Aorta (tissue), 5 donors: ENCODE measurements at regions not wholly inside any gene's neighbourhood (a gene's known extent, or its start where the extent isn't known, plus 50 kb on each side); places are given as distances from the start of the nearest gene placed in this dataset.
"Not testable (repeated sequence)": the region's sequence is repeated elsewhere in the genome, so short reads cannot be mapped to it uniquely, and the experiment has no call there.

Source experiments
- ATAC-seq: fragments of 200-7000 bp; cut with Tn5 transposase; one replicate; pipeline ENCODE4 v1.9.1; 2022; ENCODE audit warnings: moderate library complexity; ENCODE audit not compliant: low FRiP score
- DNase-seq, 2 donors: peaks; one replicate each; pipeline ENCODE4 v3.0.0-alpha.2; 2020
- H3K27ac ChIP-seq, 2 donors: one replicate each; pipeline ENCODE4 v1.5.1; 2013; ENCODE audit warnings: low read length in 2 of 2, mild to moderate bottlenecking in 2 of 2, moderate library complexity in 2 of 2, control low read depth in 1 of 2, inconsistent platforms in 1 of 2, low read depth in 1 of 2
- H3K27me3 ChIP-seq, 2 donors: one replicate each; pipeline ENCODE4 v1.6.1; 2013; ENCODE audit warnings: control low read depth in 1 of 2, low read length in 1 of 2, mild to moderate bottlenecking in 1 of 2, moderate library complexity in 1 of 2; ENCODE audit not compliant: insufficient read depth in 2 of 2, control insufficient read depth in 1 of 2
- H3K36me3 ChIP-seq, 2 donors: one replicate each; pipeline ENCODE4 v1.6.1; 2013; ENCODE audit warnings: control low read depth in 1 of 2, low read length in 1 of 2, mild to moderate bottlenecking in 1 of 2; ENCODE audit not compliant: insufficient read depth in 2 of 2, control insufficient read depth in 1 of 2
- H3K4me1 ChIP-seq, 2 donors: one replicate each; pipeline ENCODE4 v1.6.1; 2013; ENCODE audit warnings: low read length in 2 of 2, control low read depth in 1 of 2, mild to moderate bottlenecking in 1 of 2, moderate library complexity in 1 of 2; ENCODE audit not compliant: insufficient read depth in 2 of 2, control insufficient read depth in 1 of 2
- H3K4me3 ChIP-seq, 2 donors: one replicate each; pipeline ENCODE4 v1.5.1; 2013; ENCODE audit warnings: low read length in 2 of 2, control low read depth in 1 of 2, mild to moderate bottlenecking in 1 of 2
- H3K9me3 ChIP-seq: one replicate; pipeline ENCODE4 v1.6.1; 2013; ENCODE audit warnings: mild to moderate bottlenecking, low read length; ENCODE audit not compliant: control insufficient read depth
- WGBS, 2 donors: extraction: QIAGEN DNeasy Blood & Tissue Kit; methylation state at CpG; one replicate each; pipeline ENCODE4 v1.1.7; 2013; 5-methylcytosine and 5-hydroxymethylcytosine counted together
- intact Hi-C, 2 donors: fragments of 100-400 bp; cut with DNase I; formaldehyde crosslinking; loops; one replicate each; pipeline versions ENCODE4 v1.14.2 to v1.15.0; 2022
- donor health status: healthy with polysubstance abuse.
- donor health status: Bipolar disorder and iron deficiency.
- donor health status: DM: no; HTN: no; CAD: no.
- donor health status: DM: no; HTN: no; CAD: no.
- donor health status: DM: yes; HTN: yes; CAD: no.

DNA sequence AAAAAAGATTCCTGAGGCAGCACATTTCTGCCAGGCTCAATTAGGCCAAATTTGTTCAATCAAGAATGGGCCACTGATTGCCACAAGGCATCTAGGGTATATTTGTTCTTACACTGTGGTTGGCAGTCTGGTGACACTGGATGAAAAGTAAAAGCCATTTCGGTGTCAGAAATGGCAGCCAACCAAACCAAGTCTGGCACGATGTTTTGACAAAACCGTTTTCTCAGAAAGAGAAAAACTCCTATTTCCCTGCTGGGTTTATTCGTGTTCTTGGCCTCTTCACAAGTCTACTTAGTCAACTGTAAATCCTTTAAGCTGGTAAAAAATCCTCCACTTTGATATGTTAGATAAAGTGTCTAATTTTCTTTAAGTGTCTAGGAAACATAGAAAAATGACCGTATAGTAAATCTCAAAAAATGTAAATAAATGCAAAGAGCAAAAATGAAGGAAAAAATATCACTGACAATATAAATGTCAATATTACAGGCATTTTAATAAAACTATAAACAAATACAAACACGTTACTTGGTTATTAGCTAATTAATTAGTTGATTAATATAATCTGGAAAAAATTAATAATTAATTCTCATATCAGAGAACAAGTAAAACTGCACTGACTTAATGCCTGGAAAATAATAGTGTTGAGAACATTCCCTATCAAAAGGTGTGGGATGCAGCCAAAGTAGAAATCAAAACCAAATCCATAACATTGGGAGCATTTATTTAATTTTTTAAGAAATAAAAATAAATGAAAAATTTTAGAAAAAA lies 182.0 kb upstream of the ZNF804A start:
- Histone ChIP-seq H3K9me3 (no peaks in the 10 kb centered on the region), H3K4me3 (no peak overlapping the region), H3K27ac (no peak overlapping the region), H3K4me1 (no peaks in the 10 kb centered on the region), H3K36me3 (no peaks in the 10 kb centered on the region), H3K27me3 (no peaks in the 10 kb centered on the region)
- 24 to 57% methylated on average over 6 of the region's 6 CpGs for WGBS, 2 donors
- no peak for DNase-seq
- intact Hi-C loops, result no loop called here
- ATAC-seq, result no peak

DNA sequence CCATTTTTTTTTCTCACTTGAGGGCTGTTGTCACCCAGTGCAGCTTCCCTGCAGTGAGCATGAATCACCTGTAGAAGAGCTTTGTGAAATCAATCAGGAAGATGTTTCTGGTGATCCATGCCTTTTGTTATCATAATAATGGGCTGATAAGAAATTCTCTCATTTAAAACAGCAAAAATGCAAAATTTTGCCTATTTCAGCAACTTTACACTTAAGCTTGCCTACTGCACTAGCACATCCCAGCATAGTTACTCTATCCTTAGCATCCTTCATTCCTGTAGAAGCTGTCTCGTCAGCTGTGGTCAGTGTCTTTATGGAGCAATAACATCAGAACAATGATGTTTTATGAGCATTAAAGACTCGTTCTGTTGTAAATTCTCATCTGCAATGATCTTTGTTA lies 178.6 kb upstream of the ZNF804A start:
- intact Hi-C loops, result no loop called here
- H3K4me1 ChIP-seq, result no peaks in the 10 kb centered on the region
- H3K27ac ChIP-seq, result no peak overlapping the region
- H3K4me3 ChIP-seq, result no peak overlapping the region
- H3K9me3 ChIP-seq, result no peaks in the 10 kb centered on the region
- WGBS, 2 donors, result 76 to 85% methylated on average over 2 of the region's 2 CpGs
- DNase-seq (no peak), ATAC-seq (no peak)
- H3K36me3 ChIP-seq, result no peaks in the 10 kb centered on the region
- no peaks in the 10 kb centered on the region for H3K27me3 ChIP-seq

DNA sequence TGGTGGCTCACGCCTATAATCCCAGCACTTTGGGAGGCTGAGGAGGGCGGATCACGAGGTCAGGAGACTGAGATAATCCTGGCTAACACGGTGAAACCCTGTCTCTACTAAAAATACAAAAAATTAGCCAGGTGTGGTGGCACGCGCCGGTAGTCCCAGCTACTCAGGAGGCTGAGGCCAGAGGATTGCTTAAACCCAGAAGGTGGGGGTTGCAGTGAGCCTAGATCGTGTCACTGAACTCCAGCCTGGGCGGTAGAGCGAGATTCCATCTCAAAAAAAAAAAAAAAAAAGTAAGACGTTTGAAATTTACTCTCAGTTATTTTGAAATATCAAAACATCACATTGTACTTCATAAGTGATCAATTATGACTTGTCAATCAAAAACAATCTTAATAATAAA lies 176.9 kb upstream of the ZNF804A start:
- H3K4me3 ChIP-seq, H3K27me3 ChIP-seq, H3K36me3 ChIP-seq, H3K27ac ChIP-seq, H3K4me1 ChIP-seq, H3K9me3 ChIP-seq, intact Hi-C loops, ATAC-seq, DNase-seq: not testable (repeated sequence)
- 92% methylated on average over 11 of the region's 11 CpGs for WGBS, 2 donors

DNA sequence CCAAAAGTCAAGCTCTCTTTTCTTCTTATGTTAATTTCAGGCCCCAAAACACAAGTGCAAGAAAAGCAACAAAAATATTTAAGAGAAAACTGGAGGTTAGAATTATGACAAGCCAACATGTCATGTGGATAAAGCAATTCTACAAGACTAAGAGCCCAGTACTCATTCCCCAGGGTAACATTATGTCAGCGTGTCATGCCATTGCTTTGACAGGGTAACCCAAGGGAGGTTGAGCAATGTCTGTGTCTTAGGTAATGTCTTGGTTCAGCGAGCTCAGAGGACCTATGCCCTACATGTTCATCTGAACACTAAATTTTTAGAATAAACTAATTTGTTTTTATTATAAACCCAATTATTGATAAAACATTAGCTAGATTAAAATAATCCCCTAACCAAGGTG lies 173.2 kb upstream of the ZNF804A start:
- no peaks in the 10 kb centered on the region for H3K9me3 ChIP-seq
- H3K36me3 ChIP-seq, result no peaks in the 10 kb centered on the region
- no peaks in the 10 kb centered on the region for H3K27me3 ChIP-seq
- H3K4me3 ChIP-seq, result no peak overlapping the region
- ATAC-seq (no peak), DNase-seq (no peak)
- 10 to 25% methylated on average over 2 of the region's 2 CpGs for WGBS, 2 donors
- no peaks in the 10 kb centered on the region for H3K4me1 ChIP-seq
- intact Hi-C loops, result no loop called here
- no peak overlapping the region for H3K27ac ChIP-seq

DNA sequence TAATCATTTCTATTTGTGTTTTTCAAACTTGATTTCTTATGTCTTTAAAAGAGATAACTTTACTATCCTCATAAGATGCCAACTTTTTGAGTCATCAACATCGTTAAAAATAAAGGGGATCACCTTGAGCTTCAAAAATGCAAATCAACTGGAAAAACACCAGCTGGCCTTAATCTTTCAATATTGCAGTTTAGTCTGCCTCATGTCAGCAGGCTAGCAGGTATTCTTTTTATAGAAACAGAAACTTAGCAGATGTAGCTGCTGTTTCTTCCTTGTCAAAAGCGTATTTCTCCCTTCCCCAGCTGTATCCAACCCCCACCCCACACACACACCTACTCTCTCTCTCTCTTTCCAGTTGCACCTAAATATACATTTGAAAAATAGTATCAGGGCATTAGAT lies 154.1 kb upstream of the ZNF804A start:
- no peaks in the 10 kb centered on the region for H3K9me3 ChIP-seq
- WGBS, 2 donors, result 43 to 61% methylated on average over 2 of the region's 2 CpGs

DNA sequence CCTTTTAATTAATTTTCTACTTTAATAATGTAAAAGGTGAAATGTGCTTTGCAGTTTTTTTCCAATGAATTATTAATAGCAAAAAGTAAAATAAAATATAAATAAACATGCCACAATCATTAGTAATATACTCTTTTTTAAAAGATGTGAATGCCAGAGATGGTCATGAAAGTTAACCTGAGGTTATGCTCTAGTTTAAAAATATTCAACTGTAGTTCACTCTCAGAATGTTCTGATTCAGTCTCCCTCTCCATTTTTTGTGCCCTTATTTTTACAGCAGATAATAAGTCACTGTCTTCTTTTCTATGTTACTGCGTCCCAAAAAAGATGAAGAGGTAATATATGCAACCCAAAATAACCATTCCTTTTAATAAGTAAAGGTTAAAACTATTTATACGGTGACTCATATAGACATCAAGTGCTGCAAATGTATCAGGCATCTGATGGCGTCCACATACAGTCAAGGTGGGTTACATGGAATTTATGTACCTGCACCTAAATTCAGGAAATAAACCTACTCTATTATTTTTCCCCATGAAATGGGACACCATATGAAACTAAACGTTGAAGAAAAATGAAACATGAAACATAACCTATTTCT lies 153.6 kb upstream of the ZNF804A start:
- ATAC-seq (no peak), DNase-seq (no peak)
- H3K27ac ChIP-seq, result no peak overlapping the region
- H3K4me3 ChIP-seq, result no peak overlapping the region
- no peaks in the 10 kb centered on the region for H3K27me3 ChIP-seq
- WGBS, 2 donors, result 61 to 64% methylated on average over 4 of the region's 4 CpGs
- intact Hi-C loops, result no loop called here
- no peaks in the 10 kb centered on the region for H3K4me1 ChIP-seq
- no peaks in the 10 kb centered on the region for H3K9me3 ChIP-seq
- no peaks in the 10 kb centered on the region for H3K36me3 ChIP-seq

More for the DNA sequence above, 154.1 kb upstream of the ZNF804A start:
- Histone ChIP-seq H3K4me1 (no peaks in the 10 kb centered on the region), H3K27me3 (no peaks in the 10 kb centered on the region), H3K27ac (no peak overlapping the region), H3K36me3 (no peaks in the 10 kb centered on the region), H3K4me3 (no peak overlapping the region)
- intact Hi-C loops, result no loop called here
- ATAC-seq, result no peak
- DNase-seq, result no peak

DNA sequence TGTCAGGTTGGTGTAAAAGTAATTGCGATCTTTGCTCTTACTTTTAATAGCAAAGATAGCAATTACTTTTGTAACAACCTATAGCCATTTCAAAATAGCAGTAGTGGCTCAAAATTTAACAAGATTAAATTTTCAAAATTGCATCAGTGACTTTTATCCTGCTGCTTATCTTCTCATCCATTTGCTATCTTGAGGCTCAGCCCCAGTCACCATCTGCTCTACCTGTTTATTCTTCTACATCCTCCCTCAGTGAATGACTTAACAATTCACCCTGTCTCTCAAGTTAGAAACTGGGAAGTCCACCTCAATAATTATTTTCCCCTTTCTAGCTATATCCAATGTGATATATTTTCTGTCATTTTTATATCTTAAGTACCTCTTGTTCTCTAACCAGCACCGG lies 148.6 kb upstream of the ZNF804A start:
- peaks cover 0 to 3% of the 10 kb centered on the region in 2 donors for H3K27me3 ChIP-seq
- WGBS, 2 donors, result 84 to 88% methylated on average over 2 of the region's 2 CpGs
- H3K9me3 ChIP-seq, result no peaks in the 10 kb centered on the region
- ATAC-seq, result no peak
- H3K4me3 ChIP-seq, result no peak overlapping the region
- intact Hi-C loops, result no loop called here
- H3K27ac ChIP-seq, result no peak overlapping the region
- no peaks in the 10 kb centered on the region for H3K36me3 ChIP-seq
- DNase-seq, result no peak
- no peaks in the 10 kb centered on the region for H3K4me1 ChIP-seq

DNA sequence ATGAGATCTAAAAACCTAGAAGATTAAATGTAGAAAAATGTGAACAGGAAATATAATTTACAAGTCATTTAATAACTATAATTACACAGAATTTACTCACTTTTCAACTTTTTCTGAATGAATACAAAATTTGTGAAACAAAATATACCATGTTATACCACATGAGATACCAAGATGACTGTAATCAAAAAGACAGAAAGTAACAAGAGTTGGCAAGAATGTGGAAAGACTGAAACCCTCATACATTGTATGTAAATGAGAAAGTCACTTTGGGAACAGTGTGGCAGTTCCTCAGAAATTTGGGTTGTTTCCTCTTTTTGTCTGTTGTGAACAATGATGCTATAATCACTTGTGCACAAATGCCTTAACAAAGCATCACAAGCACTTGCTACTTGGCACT lies 145.4 kb upstream of the ZNF804A start:
- intact Hi-C loops, result no loop called here
- H3K27me3 ChIP-seq, result peaks cover 0 to 3% of the 10 kb centered on the region in 2 donors
- H3K9me3 ChIP-seq, result no peaks in the 10 kb centered on the region
- DNase-seq (no peak), ATAC-seq (no peak)
- no peak overlapping the region for H3K27ac ChIP-seq
- no peaks in the 10 kb centered on the region for H3K4me1 ChIP-seq
- H3K4me3 ChIP-seq, result no peak overlapping the region
- no peaks in the 10 kb centered on the region for H3K36me3 ChIP-seq

DNA sequence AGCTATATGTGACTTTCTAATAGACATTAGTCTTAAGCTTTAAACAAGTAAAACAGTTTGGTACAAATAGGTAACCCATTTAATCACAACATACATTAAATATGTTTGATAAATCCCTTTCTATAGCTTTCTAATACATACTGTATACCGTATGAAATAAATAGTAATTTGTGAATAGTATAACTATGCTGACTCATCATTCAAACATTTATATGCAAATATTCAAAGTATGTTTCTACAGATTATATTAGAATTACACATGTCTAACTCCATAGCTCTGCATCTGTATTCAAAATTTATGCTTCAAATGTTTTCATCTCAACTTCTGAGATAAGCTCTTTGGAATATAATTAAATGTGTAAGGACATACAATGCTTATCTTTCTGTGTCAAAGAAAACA lies 142.7 kb upstream of the ZNF804A start:
- H3K36me3 ChIP-seq, result no peaks in the 10 kb centered on the region
- no peak for ATAC-seq
- H3K4me3 ChIP-seq, result no peak overlapping the region
- H3K4me1 ChIP-seq, result no peaks in the 10 kb centered on the region
- intact Hi-C loops, result no loop called here
- DNase-seq, result no peak
- no peaks in the 10 kb centered on the region for H3K9me3 ChIP-seq
- 46 to 50% methylated on average over 1 of the region's 1 CpG for WGBS, 2 donors
- peaks cover 0 to 3% of the 10 kb centered on the region in 2 donors for H3K27me3 ChIP-seq
- no peak overlapping the region for H3K27ac ChIP-seq
